Glutamatergic neuron (in vitro differentiated cells): ENCODE measurements at regions not wholly inside any gene's neighbourhood (a gene's known extent, or its start where the extent isn't known, plus 50 kb on each side); places are given as distances from the start of the nearest gene placed in this dataset.

Source experiments
- DNase-seq: peaks from one replicate; pipeline ENCODE4 v3.0.0; 2022
- H3K27ac Mint-ChIP-seq: one replicate; pipeline ENCODE4 v1.8.0; 2020; ENCODE audit warnings: mild to moderate bottlenecking, mixed read lengths, inconsistent platforms; ENCODE audit not compliant: unreplicated experiment
- H3K27me3 Mint-ChIP-seq: one replicate; pipeline ENCODE4 v1.8.0; 2020; ENCODE audit warnings: mild to moderate bottlenecking, moderate library complexity, mixed read lengths, inconsistent platforms; ENCODE audit not compliant: unreplicated experiment
- H3K36me3 Mint-ChIP-seq: one replicate; pipeline ENCODE4 v1.8.0; 2020; ENCODE audit warnings: mild to moderate bottlenecking, mixed read lengths, inconsistent platforms; ENCODE audit not compliant: unreplicated experiment
- H3K4me1 Mint-ChIP-seq: one replicate; pipeline ENCODE4 v1.8.0; 2020; ENCODE audit warnings: mild to moderate bottlenecking, low read depth, mixed read lengths, inconsistent platforms; ENCODE audit not compliant: unreplicated experiment
- H3K4me3 Mint-ChIP-seq: one replicate; pipeline ENCODE4 v1.8.0; 2020; ENCODE audit warnings: mild to moderate bottlenecking, mixed read lengths, inconsistent platforms; ENCODE audit not compliant: unreplicated experiment
- H3K9me3 Mint-ChIP-seq: one replicate; pipeline ENCODE4 v1.8.0; 2020; ENCODE audit warnings: mild to moderate bottlenecking, moderate library complexity, mixed read lengths, inconsistent platforms; ENCODE audit not compliant: unreplicated experiment
- CTCF ChIP-seq: fragments of 200-600 bp; sonication (generic); IDR thresholded peaks from one replicate; pipeline ENCODE4 v1.5.0; 2021; ENCODE audit not compliant: partially characterized antibody, unreplicated experiment

- H3K27me3 Mint-ChIP-seq = no peaks in the 10 kb centered on the region
- DNase-seq = no peak
- H3K36me3 Mint-ChIP-seq = no peaks in the 10 kb centered on the region
- no peak overlapping the region for H3K4me3 Mint-ChIP-seq
- no peak for TF ChIP-seq CTCF
- no peak overlapping the region for H3K27ac Mint-ChIP-seq
- H3K9me3 Mint-ChIP-seq = peaks cover 2% of the 10 kb centered on the region
- H3K4me1 Mint-ChIP-seq = peaks cover 4% of the 10 kb centered on the region
Observed at GRCh38 chr5:110104726-110105669, 415.3 kb downstream of the MAN2A1 start.

GRCh38 chr5:110105692-110106091 is 416.0 kb downstream of the MAN2A1 start:
- no peaks in the 10 kb centered on the region for H3K27me3 Mint-ChIP-seq
- H3K4me1 Mint-ChIP-seq = peaks cover 5% of the 10 kb centered on the region
- no peaks in the 10 kb centered on the region for H3K36me3 Mint-ChIP-seq
- peaks cover 2% of the 10 kb centered on the region for H3K9me3 Mint-ChIP-seq
- DNase-seq = no peak
- no peak for TF ChIP-seq CTCF
- no peak overlapping the region for H3K27ac Mint-ChIP-seq
- no peak overlapping the region for H3K4me3 Mint-ChIP-seq

GRCh38 chr5:110106750-110107149 is 417.0 kb downstream of the MAN2A1 start:
- Mint-ChIP-seq H3K4me1 (peaks cover 5% of the 10 kb centered on the region), H3K9me3 (peaks cover 2% of the 10 kb centered on the region), H3K4me3 (no peak overlapping the region), H3K27me3 (no peaks in the 10 kb centered on the region), H3K36me3 (no peaks in the 10 kb centered on the region), H3K27ac (no peak overlapping the region)
- DNase-seq = no peak
- TF ChIP-seq CTCF = no peak

- no peak for DNase-seq
- no peaks in the 10 kb centered on the region for H3K36me3 Mint-ChIP-seq
- H3K9me3 Mint-ChIP-seq = peaks cover 2% of the 10 kb centered on the region
- no peaks in the 10 kb centered on the region for H3K27me3 Mint-ChIP-seq
- peaks cover 5% of the 10 kb centered on the region for H3K4me1 Mint-ChIP-seq
- no peak overlapping the region for H3K27ac Mint-ChIP-seq
- no peak overlapping the region for H3K4me3 Mint-ChIP-seq
- TF ChIP-seq CTCF = no peak
Observed at GRCh38 chr5:110108520-110108919, 418.8 kb downstream of the MAN2A1 start.

- H3K27me3 Mint-ChIP-seq = no peaks in the 10 kb centered on the region
- no peak overlapping the region for H3K4me3 Mint-ChIP-seq
- no peak overlapping the region for H3K27ac Mint-ChIP-seq
- peaks cover 2% of the 10 kb centered on the region for H3K9me3 Mint-ChIP-seq
- peaks cover 5% of the 10 kb centered on the region for H3K4me1 Mint-ChIP-seq
- H3K36me3 Mint-ChIP-seq = no peaks in the 10 kb centered on the region
- DNase-seq = no peak
- TF ChIP-seq CTCF = no peak
Observed at GRCh38 chr5:110109667-110110066, 419.9 kb downstream of the MAN2A1 start.
